ENCODE measurements at regions not wholly inside any gene's neighbourhood (a gene's known extent, or its start where the extent isn't known, plus 50 kb on each side); places are given as distances from the start of the nearest gene placed in this dataset.
"Not testable (repeated sequence)": the region's sequence is repeated elsewhere in the genome, so short reads cannot be mapped to it uniquely, and the experiment has no call there.

DNA sequence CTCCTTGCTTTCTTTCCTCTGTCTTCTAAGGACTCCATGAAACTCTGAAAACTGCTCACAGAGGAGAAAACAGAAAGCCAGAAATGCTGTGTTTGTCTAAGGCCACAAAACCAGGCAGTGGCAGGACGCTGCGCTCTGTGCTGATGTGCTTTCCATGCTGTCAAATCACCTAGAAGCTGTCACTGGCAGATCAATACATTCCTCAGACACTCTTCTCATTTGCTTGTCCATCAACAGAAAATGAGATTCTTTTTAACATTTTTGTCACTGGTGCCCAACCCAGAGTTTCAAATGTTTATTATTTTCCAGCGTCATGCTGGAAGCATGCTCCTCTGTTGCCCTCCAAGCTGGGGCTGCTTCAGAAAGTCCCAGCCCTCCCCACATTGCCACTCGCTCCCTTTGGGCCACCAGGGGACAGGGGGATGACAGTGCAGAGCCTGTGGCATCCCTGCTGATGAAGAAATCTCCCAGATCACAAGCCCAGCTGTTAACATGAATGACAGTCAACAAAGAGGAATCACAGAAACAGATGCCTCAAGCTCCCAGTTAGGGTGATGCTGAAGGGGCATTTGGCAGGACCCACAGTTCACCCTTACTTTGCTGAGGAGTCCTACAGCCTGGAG is 117.5 kb upstream of the MEIS1 start:
- no peak for DNase-seq

DNA sequence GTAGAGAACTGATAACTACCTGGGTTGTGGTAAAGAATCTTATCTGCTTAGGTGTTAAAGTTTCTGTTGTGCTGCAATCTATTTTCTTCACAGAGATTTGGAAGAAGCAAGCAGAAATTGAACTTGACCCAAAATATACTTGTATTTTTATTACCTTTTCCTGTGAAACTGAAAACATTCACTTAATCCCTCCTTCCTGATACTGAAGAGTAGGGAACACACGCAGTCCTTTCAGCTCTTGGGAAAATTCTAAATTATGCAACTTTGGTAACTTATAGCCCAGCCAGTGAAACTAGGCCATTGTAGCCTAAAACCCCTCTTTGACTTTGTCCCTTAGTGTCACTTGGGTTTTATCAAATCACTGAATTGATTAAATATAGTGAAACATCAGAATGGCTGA is 128.4 kb upstream of the MEIS1 start:
- no peak for DNase-seq

DNA sequence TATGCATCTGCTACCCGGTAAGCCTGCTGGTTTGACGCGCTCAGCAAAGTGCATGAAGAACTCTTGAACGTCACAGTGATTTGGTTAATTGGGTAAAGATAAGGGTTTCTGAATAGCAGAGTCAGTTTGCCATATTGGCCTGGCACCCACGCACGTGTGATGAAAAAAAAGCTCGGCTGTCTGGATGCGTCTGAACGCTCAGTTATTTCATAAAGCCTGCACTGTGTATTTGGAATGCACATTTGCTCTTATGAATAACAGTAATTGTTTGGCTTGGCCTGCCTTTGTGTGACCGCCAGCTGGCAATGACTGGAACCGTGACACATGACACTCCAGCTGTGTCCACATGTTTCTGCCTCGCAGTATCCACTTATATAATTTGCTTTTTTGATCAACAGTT is 129.2 kb upstream of the MEIS1 start:
- peak; percentile 9 for DNase-seq

DNA sequence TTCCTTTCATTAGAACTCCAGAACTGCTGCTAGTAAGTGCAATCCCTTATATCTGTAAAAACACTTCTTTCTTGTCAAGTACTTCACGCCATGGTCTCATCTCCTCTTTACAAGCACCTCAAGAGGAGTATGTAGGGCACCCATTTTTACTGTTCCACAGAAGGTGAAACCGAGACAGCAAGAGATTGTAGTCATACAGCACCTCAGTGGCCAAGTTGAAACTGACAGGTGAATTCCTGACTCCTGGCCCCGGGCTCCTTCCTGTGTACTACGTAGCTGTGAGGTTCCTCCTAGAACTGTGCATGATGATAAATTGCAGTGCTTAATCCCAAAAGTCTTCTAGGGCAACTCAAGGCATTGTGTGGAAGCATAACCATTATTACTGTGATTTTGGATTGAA is 131.5 kb upstream of the MEIS1 start:
- DNase-seq = no peak

DNA sequence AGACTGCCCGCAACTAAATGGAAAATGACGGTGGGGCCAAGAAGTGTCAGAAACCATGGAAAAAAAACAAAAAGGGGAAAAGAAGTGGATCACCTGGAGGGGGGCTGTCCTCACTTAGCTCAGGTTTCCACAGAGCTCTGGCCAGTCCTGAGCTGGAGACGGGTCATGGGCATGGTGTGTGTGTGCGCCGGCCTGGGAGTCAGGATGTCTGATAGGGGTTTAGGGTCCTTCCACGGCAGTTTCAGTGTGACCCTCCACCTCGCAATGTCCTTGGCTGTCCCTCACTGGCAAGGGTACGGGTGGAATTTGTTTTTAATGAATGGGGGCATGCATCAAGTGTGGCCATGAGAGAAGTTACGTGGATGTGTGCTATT is 133.2 kb upstream of the MEIS1 start:
- DNase-seq = no peak

DNA sequence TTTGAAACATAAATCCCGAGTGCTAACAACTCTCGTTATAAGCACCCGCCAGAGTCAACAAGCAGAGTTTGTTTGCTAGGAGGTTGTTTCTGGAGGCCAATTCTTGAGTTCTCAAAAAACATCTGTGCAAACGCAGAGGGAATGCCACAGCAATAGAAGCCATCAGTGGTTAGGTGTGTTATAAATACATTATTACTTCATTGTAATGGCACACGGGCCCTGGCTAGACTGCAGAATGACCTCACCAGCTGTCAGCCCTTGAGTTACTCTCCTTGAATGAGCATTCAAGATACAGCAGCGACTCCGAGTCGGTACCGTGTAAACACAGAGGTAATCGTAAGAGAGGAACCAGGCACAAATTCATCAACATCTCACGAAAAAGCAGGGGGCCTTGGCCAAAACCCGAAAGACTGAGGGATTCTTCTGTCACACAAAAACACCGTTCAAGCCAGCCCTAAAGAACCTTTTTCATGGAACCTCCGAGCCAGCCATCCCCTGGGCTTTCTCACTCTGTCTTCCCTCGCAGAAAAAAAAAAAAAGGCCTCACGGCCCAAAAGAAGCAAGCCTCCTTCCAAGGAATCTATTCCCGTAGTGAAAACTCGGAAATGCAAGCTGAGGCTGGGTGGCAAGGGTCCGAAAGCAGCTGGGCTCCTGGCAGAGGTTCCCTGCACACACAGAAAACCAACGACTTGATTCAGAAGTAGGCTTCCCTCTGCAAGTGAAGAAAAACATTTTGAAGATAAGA is 133.7 kb upstream of the MEIS1 start:
- DNase-seq = peak; percentile 45

DNA sequence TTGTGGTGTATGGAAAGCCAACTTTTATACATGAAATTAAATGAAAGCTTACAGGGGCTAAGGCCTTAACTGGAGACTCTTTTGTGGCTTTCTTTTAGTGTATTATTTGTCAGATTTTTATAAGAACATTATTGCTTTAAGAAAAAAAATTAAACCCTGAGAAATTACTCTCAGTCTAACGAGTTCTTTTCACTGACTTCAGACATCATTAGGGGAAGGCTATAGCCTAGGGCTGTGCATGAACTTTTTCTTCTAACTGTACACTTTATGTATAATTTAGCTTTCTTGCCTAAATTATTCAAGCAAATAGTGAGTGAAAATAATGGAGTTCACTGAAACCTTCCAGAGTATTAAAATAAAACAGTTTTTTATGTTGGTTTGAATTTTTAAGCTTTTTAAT is 151.1 kb upstream of the MEIS1 start:
- no peak for DNase-seq

DNA sequence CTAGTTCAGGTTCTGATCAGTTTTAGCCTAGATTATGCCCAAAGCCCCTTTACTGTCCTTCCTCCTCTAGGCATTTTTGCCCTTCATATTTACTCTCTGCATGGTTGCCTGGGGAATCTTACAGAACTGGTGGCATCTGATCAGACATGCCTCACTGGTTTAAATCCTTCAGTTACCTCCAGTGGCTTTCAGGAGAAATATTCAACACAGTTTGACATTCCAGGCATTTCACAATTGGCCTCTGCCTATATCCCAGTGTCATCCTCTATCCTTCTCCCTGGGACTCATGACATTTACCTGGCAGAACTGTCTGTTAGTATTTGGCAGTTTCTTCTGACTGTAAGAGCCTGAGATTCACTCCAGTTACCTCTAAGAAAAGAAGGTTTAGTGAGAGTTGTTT is 152.9 kb upstream of the MEIS1 start:
- no peak for DNase-seq

DNA sequence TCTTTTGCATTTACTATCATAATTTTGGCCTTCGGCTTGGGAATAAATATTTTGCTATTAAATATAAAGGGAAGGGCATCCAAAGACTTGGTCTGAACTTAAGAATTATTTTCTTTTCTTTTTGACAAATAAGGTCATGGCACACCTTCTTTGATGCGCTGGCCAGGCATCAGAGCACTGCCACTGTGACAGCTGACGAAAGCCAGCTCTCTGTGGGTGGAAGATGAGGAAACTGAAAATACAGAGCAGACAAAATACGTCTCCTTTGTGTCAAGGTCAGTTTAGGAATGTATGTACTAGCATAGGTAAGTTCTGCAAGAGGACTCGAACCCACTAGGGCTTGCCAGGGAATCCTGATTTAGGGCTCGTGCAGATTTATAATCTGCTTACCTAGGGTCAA is 155.9 kb upstream of the MEIS1 start:
- DNase-seq = no peak

DNA sequence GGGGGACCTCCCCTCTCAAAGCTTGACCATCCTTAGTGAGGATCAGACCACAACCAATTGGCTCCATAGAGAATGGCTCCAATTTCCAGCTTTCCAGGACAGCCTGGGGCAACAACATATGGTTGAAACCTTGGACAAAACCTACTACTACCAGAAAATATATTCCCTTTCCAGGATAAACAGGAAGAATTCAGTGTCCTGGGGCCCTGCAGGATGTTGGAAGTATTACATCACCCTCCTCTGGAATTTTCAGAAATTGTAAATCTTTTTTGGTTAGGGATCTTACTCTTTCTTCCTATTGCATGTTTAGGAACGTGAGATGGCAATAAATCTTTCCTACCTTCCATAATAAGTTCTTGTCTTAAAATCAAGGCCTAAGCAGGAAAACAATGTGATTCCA is 158.9 kb upstream of the MEIS1 start:
- no peak for DNase-seq

DNA sequence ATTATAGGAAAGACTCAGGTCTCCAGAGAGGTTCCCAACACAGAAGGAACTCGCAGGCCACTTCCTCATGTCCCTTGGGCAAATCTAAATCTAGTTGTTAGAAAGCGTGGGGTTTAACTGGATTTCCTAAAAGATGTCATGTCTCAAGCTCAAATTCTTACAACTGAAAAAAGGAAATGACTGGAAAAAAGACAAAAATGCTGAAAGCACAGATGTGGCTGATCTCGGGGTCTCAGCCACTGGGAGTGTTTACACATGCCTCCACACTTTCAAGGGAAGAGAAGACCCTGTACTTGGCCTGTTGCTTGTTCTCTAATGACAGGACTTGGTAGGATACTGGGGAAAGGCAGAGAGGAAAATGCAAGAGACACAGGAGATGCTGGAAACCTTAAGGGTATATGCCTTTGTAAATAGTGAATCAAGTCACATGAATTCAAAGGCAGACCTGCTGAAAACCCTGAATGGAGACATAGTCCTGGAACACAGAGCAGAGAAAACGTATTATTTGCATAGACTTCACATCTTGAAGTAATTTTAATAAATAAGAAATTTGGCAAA is 160.9 kb upstream of the MEIS1 start:
- no peak for DNase-seq

DNA sequence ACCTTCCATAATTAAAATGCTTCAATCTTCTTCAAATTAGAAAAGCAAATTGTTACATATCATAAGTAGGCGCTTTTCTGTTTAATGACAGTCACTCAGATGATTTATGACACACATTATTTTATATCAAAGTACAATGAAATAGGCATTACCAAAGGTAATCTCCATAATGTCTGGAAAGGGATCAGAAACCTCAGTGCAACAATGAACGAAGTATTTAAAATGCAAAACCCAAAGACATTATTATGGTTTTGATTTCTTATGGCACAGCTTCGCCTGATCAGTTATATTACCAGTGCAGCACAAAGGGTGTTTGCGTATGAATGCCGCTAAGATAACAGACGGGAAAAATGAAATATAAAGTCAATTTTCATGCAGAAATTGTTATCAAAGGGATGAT is 162.2 kb upstream of the MEIS1 start:
- DNase-seq = no peak

DNA sequence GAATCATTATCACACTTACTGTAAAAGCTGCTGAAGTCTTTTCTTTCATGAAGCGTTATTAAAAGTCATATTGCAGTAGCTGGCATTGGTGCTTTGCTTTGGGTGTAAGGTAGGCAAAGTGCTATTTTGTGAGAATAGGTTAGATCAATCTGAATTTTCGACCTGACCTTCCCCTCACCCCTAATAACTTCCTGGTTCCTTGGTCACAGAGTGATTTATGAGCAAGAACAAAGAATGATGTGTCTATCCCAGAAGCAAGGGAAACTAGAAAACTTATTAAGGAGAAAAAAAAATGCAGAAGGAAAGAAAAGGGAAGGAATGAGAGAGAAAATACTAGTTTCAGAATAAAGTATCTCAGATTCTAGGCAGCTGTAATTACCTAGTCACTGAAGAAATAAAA is 163.1 kb upstream of the MEIS1 start:
- DNase-seq = no peak

DNA sequence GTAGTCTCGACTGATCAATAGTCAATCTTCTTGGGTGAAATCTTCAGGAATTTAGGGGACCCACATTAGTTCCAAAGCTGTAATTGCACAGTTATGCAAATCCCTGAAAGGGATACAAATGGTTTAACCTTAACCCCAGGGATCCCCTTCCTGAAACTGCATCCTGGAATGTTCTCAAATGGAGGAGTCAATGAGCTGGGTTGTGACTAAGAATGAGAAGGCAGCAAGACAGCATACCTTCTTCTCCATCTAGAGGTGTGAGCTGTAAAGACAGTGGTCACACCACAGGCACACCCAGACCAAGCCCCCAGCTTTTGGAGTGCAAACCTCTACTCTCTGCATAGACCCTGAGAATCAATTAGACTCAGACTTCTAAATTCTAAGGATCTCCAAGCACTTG is 164.7 kb upstream of the MEIS1 start:
- DNase-seq = no peak

DNA sequence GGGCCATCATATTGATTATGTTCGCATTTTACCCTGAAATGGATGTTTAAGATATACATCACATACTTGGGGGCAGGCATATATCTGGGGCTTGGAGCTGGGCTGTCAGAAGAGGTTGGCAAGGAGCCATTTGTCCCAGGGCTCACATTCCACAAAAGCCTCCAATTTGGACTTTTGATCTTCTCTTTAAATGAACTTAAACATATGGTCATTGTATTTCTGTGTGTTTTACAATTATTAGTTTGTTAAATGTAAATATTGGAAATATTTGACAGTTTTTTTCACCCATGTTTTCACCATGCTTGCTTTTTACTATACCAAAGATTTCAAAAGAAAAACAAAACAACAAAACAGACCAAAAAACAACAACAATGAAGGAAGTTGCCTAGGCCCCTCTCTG is 165.8 kb upstream of the MEIS1 start:
- DNase-seq = no peak

DNA sequence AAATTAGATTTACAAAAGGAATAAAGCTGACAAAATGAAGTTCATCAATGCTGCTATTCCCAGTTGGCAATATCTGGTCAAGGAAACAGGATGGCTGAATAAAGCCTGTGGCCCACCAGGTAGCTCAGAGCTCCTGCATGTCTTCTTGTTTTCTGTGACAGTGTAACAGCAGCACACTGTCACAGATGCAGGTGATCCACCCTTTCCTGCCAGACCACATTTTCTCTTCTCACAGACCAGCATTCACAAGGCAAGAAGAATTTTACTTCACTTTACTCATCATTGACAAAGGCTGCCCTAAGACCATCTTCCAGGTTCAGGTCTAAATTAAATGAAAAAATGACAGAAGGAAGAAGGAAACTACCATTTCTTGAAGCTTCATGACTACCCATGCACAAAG is 166.2 kb upstream of the MEIS1 start:
- DNase-seq = no peak

DNA sequence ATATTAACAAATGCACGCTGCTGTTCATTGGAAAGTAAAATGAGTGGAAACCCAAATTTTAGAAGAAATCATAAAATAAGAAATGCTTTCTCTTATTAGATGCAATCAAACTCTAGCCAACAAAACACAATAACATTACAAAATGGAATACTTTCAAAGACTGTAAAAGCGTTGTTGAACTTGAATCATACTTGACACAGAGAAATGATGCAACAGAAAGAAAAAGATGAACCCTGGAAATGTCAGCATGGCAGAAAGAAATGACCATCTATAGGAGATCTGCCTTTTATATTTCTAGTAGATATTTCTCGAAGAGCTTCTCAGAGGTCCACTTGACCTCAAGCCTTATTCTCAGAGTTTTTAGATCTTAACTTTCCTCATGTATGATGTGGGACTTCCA is 170.6 kb upstream of the MEIS1 start:
- DNase-seq = no peak

DNA sequence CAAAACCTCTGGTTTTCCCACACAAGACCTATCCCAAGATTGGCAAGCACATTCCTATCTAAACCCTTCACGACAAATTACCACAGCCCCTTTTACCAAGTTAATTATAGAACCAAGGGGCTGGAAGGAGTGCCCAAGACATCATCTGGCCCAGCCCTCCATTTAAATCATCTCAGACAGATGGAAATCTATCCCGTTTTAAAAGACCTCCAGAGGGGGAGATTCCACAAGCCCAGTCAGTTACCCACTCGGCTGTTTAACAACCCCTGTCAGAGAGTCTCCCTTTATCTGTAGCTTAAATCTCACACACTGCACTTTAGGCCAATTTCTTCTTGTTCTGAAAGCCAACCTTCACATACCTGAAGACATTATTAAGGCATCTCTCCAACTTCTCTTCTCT is 179.1 kb upstream of the MEIS1 start:
- DNase-seq = no peak

DNA sequence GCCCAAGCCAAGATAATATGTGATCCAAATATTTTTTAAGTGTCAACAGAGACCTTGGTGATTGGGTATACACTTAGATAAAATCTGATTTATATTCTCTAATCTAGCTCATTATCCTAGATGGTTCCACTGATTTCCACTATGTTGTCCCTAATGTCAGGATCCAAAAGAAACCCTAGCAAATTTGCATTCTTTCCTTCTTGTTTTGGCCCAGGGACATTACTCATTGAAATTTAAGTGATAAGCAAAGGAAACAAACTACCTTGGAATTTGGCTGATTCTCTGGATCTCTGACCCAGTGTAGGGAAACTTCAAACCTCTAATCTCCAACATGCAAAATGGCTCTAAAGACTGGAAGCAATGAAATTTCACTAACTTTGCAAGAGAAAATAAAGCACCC is 179.8 kb upstream of the MEIS1 start:
- no peak for DNase-seq

DNA sequence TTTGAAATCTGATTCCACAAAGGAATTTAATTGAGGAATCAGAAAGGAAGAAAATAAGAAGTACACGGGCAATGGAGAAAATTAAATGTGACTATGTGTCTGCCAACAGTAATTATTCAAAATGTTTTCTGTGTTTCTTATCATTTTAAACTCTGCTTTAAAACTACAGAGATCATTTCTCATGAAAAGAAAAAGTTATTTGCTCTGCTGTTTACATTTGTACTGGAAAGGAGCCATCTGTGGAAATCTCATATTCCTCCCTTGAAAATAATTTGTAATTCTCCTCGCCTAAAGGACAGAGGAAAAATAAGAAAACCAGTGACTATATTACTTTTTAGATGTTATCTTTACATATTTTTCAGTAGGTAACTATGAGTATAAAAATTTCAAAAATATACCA is 181.9 kb upstream of the MEIS1 start:
- DNase-seq = no peak

DNA sequence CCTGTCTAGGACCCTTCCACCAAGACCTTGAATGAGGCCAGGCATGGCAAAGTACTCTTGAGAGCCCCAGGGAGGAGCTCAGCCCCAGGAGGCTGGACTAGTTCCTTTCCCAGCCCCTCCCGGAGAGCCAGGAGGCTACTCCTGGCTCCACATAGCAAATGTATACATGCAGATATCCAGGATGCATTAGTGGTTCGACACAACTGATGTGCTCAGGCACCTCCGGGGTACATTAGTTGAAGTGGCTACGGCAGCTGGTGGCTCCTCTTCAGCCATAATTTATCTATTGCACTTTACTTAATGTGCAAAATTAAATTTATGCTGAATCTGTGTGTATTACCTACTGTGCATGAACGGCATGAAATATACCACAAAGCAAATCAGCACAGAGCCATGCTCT is 182.8 kb upstream of the MEIS1 start:
- no peak for DNase-seq

DNA sequence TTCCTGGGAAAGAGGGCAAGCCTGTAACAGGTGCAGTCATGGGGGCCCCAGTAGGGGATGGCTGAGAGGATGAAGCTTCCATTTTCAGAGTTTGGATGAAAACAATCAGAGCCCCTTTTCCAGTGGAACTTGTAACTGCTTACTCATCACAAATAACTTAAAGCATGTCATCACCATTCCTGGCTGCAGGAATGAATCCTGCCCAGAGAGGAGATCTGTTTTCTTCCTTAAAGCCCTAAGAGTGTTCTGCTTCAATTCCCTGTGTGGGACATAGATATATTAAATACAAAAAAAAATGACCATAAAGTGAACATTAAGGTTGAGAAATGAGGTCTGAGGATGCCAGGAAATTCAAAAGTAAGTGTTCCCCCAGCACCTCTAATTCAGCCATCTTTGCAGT is 183.4 kb upstream of the MEIS1 start:
- no peak for DNase-seq

DNA sequence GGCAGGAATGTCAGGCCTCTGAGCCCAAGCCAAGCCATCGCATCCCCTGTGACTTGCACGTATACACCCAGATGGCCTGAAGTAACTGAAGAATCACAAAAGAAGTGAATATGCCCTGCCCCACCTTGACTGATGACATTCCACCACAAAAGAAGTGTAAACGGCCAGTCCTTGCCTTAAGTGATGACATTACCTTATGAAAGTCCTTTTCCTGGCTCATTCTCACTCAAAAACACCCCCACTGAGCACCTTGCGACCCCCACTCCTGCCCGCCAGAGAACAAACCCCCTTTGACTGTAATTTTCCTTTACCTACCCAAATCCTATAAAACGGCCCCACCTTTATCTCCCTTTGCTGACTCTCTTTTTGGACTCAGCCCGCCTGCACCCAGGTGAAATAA is 185.8 kb upstream of the MEIS1 start:
- not testable (repeated sequence) for DNase-seq

DNA sequence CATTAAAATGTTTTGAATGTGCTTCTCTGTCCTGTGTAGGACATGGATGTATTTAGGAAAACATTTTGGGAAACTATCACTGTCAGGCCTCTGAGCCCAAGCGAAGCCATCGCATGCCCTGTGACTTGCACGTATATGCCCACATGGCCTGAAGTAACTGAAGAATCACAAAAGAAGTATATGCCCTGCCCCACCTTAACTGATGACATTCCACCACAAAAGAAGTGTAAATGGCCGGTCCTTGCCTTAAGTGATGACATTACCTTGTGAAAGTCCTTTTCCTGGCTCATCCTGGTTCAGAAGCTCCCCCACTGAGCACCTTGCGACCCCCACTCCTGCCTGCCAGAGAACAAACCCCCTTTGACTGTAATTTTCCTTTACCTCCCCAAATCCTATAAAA is 191.1 kb upstream of the MEIS1 start:
- DNase-seq = not testable (repeated sequence)

DNA sequence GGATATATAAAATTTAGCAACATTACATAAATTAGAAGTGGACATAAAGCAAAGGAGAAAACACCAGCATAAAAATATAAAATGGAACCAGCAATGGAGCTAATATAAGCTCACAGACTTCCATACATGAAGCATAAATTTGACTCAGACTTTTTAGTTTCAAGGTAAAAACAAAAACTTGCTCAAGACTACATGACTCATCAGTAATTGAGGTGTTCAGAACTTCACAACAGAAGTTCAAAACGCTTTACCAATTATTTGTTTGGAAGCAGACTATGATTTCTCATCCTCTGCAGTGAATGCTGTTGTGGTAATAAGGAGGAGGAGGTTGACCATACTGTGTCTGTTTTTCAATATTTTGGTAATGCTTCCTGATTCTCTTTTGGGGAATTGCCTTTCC is 192.0 kb upstream of the MEIS1 start:
- DNase-seq = not testable (repeated sequence)
